Adrenal gland (tissue), 9 donors: ENCODE measurements at regions not wholly inside any gene's neighbourhood (a gene's known extent, or its start where the extent isn't known, plus 50 kb on each side); places are given as distances from the start of the nearest gene placed in this dataset.

Experiments
- DNase-seq, 7 donors: peaks; one replicate each; pipeline ENCODE4 v3.0.0-alpha.2; 2019 to 2020
- H3K27ac ChIP-seq, 5 donors: fragments of 200-600 bp; sonication (generic) in 4 of 5; 1 replicate in 3 of 5; 2 replicates in 2 of 5; pipeline versions ENCODE4 v1.5.1 to v1.8.0; 2016 to 2020; ENCODE audit warnings: mild to moderate bottlenecking in 1 of 5
- H3K27me3 ChIP-seq: fragments of 200-600 bp; 2 replicates; pipeline ENCODE4 v1.8.0; 2021
- H3K36me3 ChIP-seq, 2 donors: fragments of 200-600 bp; replicated peaks in 1 of 2; 1 replicate in 1 of 2; 2 replicates in 1 of 2; pipeline versions ENCODE4 v1.5.1 to v1.8.0; 2018 to 2022
- H3K4me1 ChIP-seq, 2 donors: fragments of 200-600 bp; replicated peaks in 1 of 2; 1 replicate in 1 of 2; 2 replicates in 1 of 2; pipeline versions ENCODE4 v1.5.1 to v1.8.0; 2018 to 2021
- H3K4me3 ChIP-seq, 4 donors: fragments of 200-600 bp; sonication (generic) in 3 of 4; one replicate each; pipeline ENCODE4 v1.5.1; 2016 to 2018
- H3K9me3 ChIP-seq, 3 donors: fragments of 200-600 bp; sonication (generic) in 1 of 3; replicated peaks in 1 of 3; 1 replicate in 2 of 3; 2 replicates in 1 of 3; pipeline versions ENCODE4 v1.5.1 to v1.8.0; 2016 to 2021
- POLR2A ChIP-seq, 2 donors: fragments of 450-650 bp; IDR thresholded peaks; one replicate each; pipeline ENCODE4 v1.6.1; 2017; ENCODE audit warnings: antibody characterized with exemption in 2 of 2, mild to moderate bottlenecking in 2 of 2, moderate library complexity in 1 of 2
- WGBS, 4 donors: extraction: QIAGEN DNeasy Blood & Tissue Kit in 2 of 4; methylation state at CpG; one replicate each; pipeline versions ENCODE4 v1.1.5 to v1.1.7; 2013 to 2017; 5-methylcytosine and 5-hydroxymethylcytosine counted together
- intact Hi-C, 2 donors: fragments of 100-400 bp; cut with DNase I; formaldehyde crosslinking; loops; one replicate each; pipeline versions ENCODE4 v1.14.1 to v1.15.0; 2022 to 2023
- TF ChIP-seq, protein P1 (sequence below), 6 experiments: fragments of 450-650 bp in 4 of 6; fragments of 200-600 bp in 2 of 6; sonication (generic) in 1 of 6; IDR thresholded peaks; 1 replicate in 5 of 6; 2 replicates in 1 of 6; pipeline versions ENCODE4 v1.5.1 to v1.8.0; 2016 to 2021; ENCODE audit warnings: antibody characterized with exemption in 6 of 6, mild to moderate bottlenecking in 2 of 6, moderate library complexity in 1 of 6
- donor health status: healthy with polysubstance abuse.
- donor health status: Bipolar disorder and iron deficiency.
- donor health status: DM: yes; HTN: yes; CAD: no.
- donor health status: DM: no; HTN: no; CAD: no.
- donor health status: DM: no; HTN: no; CAD: no.

DNA sequence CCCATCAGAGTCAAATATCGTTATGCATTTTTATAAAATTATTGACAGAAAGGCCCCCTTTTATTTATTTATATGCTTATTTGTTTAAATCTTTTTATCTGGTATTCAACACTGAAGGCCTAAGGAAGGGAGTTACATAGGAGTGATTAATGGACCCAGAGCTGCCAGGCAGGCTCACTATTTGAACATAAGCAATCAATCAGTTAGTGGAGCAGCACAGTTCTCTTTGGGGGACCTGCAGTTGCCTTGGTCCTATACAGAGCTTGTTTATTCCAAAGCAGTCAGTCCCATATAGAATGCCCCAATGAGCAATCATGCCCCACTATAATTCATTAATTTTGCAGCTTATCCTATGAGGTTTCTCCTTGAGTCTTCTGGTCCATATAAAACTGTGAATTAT, 389.4 kb upstream of the GOT2 start:
- no peaks in the 10 kb centered on the region for H3K36me3 ChIP-seq
- H3K27ac ChIP-seq = no peak overlapping the region
- no peak for DNase-seq
- H3K4me3 ChIP-seq = no peak overlapping the region
- TF ChIP-seq POLR2A (IDR thresholded peaks at IDR 0.05) = no peak
- TF ChIP-seq, protein P1, sequence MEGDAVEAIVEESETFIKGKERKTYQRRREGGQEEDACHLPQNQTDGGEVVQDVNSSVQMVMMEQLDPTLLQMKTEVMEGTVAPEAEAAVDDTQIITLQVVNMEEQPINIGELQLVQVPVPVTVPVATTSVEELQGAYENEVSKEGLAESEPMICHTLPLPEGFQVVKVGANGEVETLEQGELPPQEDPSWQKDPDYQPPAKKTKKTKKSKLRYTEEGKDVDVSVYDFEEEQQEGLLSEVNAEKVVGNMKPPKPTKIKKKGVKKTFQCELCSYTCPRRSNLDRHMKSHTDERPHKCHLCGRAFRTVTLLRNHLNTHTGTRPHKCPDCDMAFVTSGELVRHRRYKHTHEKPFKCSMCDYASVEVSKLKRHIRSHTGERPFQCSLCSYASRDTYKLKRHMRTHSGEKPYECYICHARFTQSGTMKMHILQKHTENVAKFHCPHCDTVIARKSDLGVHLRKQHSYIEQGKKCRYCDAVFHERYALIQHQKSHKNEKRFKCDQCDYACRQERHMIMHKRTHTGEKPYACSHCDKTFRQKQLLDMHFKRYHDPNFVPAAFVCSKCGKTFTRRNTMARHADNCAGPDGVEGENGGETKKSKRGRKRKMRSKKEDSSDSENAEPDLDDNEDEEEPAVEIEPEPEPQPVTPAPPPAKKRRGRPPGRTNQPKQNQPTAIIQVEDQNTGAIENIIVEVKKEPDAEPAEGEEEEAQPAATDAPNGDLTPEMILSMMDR (IDR thresholded peaks at IDR 0.05) = no peak
- no peaks in the 10 kb centered on the region for H3K4me1 ChIP-seq
- intact Hi-C loops = no loop called here
- 41 to 65% (median 59%) methylated on average over 1 of the region's 1 CpG for WGBS, 4 donors
- H3K9me3 ChIP-seq = no peaks in the 10 kb centered on the region
- no peaks in the 10 kb centered on the region for H3K27me3 ChIP-seq

DNA sequence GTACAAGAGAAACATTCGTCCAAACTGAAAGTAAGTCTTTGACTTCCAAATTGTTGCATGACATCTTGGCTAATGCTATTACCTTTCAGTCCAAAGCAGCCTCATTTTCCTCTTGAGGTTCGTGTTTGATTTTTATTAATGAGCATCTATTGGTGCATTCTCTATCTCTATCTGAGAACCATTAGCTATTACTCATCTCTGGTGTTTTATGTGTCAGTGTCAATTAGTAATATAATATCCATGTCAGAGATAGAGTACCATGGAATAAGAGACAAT, 388.1 kb upstream of the GOT2 start:
- no peak for TF ChIP-seq POLR2A (IDR thresholded peaks at IDR 0.05)
- TF ChIP-seq, protein P1 (IDR thresholded peaks at IDR 0.05) = no peak
- WGBS, 4 donors = 26 to 54% (median 45%) methylated on average over 2 of the region's 2 CpGs
- Histone ChIP-seq H3K9me3 (no peaks in the 10 kb centered on the region), H3K27me3 (no peaks in the 10 kb centered on the region), H3K27ac (no peak overlapping the region), H3K4me1 (no peaks in the 10 kb centered on the region), H3K4me3 (no peak overlapping the region), H3K36me3 (no peaks in the 10 kb centered on the region)
- no peak for DNase-seq
- intact Hi-C loops = no loop called here

DNA sequence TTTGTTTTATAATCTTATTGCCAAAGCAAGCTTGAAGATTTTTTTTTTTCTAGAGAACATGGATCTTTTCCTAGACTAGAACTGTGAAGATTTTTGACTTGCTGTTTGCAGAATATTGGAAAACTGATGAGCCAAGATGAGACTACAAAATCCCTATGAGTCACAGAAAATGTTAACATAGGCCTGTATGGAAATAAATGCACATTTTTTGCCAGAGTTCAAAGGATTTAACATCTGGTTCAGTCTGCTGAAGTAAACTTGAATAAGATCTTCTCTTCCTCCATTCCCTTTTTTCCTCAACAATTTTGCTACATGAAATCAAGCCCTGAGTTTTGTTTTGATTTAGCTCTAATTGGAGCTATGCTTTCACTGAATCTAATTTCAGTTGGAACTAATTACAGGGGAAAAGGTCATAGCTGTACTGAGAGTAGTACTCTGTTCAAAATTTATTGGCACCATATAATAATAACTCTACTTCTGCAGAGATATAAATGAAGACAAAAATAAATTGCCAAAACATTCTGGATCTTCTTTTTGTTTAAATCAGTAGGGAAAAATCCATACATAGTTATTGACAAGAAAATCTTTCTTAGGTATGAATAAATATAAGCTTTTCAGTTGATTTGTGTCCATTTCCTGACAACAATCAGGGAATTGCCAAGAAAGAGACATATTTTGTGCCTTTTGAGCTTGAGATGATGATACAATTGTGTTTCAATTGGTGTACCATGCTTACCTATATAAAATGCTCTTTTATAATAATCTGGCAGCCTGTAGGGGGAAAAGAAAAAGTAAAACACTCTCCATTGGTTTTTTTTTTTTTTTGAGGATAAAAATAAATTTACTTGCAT, 387.5 kb upstream of the GOT2 start:
- Histone ChIP-seq H3K4me1 (no peaks in the 10 kb centered on the region), H3K27me3 (no peaks in the 10 kb centered on the region), H3K4me3 (no peak overlapping the region), H3K9me3 (no peaks in the 10 kb centered on the region), H3K36me3 (no peaks in the 10 kb centered on the region), H3K27ac (no peak overlapping the region)
- intact Hi-C loops = no loop called here
- TF ChIP-seq, protein P1 (IDR thresholded peaks at IDR 0.05) = no peak
- TF ChIP-seq POLR2A (IDR thresholded peaks at IDR 0.05) = no peak
- DNase-seq = no peak

DNA sequence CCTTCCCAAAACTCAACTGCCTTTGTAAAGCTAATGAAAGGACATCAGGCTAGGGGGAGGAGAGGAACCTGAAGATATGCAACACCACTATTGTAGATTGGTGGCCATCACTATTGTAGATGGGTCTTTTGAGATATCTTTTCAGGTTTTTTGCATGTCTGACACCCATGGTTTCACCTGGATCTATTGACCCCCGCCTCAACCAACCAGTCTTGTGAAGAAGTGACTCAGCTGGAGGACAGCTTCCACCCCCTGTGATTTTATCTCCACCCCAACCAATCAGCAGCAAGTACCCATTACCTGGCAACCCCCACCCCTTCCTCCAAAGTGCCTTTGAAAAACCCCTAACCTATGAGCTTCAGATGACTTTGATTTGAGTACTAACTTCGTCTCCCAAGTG, 382.6 kb upstream of the GOT2 start:
- H3K27ac ChIP-seq = no peak overlapping the region
- no peaks in the 10 kb centered on the region for H3K4me1 ChIP-seq
- intact Hi-C loops = no loop called here
- no peaks in the 10 kb centered on the region for H3K36me3 ChIP-seq
- H3K27me3 ChIP-seq = no peaks in the 10 kb centered on the region
- DNase-seq = no peak
- 36 to 61% (median 48%) methylated on average over 2 of the region's 2 CpGs for WGBS, 4 donors
- no peak overlapping the region for H3K4me3 ChIP-seq
- TF ChIP-seq, protein P1 (IDR thresholded peaks at IDR 0.05) = no peak
- no peak for TF ChIP-seq POLR2A (IDR thresholded peaks at IDR 0.05)
- no peaks in the 10 kb centered on the region for H3K9me3 ChIP-seq
